OCI-LY1 (cell line): ENCODE measurements at regions not wholly inside any gene's neighbourhood (a gene's known extent, or its start where the extent isn't known, plus 50 kb on each side); places are given as distances from the start of the nearest gene placed in this dataset.

Source experiments
- EZH2 ChIP-seq: fragments of 200-600 bp; sonication (generic), shearing (Covaris generic); IDR thresholded peaks from 2 replicates; pipeline ENCODE4 v1.8.0; 2017; ENCODE audit warnings: borderline replicate concordance, mixed run types, mild to moderate bottlenecking, antibody characterized with exemption, low read length, moderate library complexity, mixed read lengths
- TF ChIP-seq, protein P1 (sequence below): fragments of 200-600 bp; sonication (generic), shearing (Covaris generic); IDR thresholded peaks from 2 replicates; pipeline ENCODE4 v1.5.1; 2017; ENCODE audit warnings: mild to moderate bottlenecking, antibody characterized with exemption, low read length, moderate library complexity, mixed read lengths

- TF ChIP-seq, protein P1, sequence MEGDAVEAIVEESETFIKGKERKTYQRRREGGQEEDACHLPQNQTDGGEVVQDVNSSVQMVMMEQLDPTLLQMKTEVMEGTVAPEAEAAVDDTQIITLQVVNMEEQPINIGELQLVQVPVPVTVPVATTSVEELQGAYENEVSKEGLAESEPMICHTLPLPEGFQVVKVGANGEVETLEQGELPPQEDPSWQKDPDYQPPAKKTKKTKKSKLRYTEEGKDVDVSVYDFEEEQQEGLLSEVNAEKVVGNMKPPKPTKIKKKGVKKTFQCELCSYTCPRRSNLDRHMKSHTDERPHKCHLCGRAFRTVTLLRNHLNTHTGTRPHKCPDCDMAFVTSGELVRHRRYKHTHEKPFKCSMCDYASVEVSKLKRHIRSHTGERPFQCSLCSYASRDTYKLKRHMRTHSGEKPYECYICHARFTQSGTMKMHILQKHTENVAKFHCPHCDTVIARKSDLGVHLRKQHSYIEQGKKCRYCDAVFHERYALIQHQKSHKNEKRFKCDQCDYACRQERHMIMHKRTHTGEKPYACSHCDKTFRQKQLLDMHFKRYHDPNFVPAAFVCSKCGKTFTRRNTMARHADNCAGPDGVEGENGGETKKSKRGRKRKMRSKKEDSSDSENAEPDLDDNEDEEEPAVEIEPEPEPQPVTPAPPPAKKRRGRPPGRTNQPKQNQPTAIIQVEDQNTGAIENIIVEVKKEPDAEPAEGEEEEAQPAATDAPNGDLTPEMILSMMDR, result no peak
- TF ChIP-seq EZH2, result no peak
Measured at GRCh38 chr5:155459889-155460500, 446.4 kb downstream of the KIF4B start.
